SK-N-MC (cell line): ENCODE measurements at regions not wholly inside any gene's neighbourhood (a gene's known extent, or its start where the extent isn't known, plus 50 kb on each side); places are given as distances from the start of the nearest gene placed in this dataset.
"Not testable (repeated sequence)": the region's sequence is repeated elsewhere in the genome, so short reads cannot be mapped to it uniquely, and the experiment has no call there.

Experiments used
- DNase-seq: peaks from one replicate; pipeline ENCODE4 v3.0.0-alpha.2; 2011; ENCODE audit warnings: low read depth, low spot score
- H3K27ac ChIP-seq: fragments of 200-600 bp; sonication (generic); 2 replicates; pipeline ENCODE4 v1.5.1; 2016; ENCODE audit warnings: mixed run types
- H3K36me3 ChIP-seq: fragments of 200-600 bp; sonication (generic); 2 replicates; pipeline ENCODE4 v1.6.1; 2017; ENCODE audit warnings: antibody characterized with exemption, low read length, mixed read lengths; ENCODE audit not compliant: insufficient read depth
- H3K4me3 ChIP-seq: fragments of 200-600 bp; sonication (generic); 2 replicates; pipeline ENCODE4 v1.5.1; 2016
- H3K9ac ChIP-seq: fragments of 200-600 bp; sonication (generic); 2 replicates; pipeline ENCODE4 v1.8.0; 2017; ENCODE audit warnings: mixed run types, mixed read lengths; ENCODE audit not compliant: insufficient read length
- H3K9me3 ChIP-seq: fragments of 200-600 bp; sonication (generic); 2 replicates; pipeline ENCODE4 v1.6.1; 2017; ENCODE audit warnings: low read depth, mild to moderate bottlenecking, antibody characterized with exemption, low read length, moderate library complexity, mixed read lengths
- EZH2 ChIP-seq: fragments of 200-600 bp; sonication (generic); IDR thresholded peaks from one replicate; pipeline ENCODE4 v1.6.1; 2017; ENCODE audit warnings: antibody characterized with exemption
- FOXP2 ChIP-seq: optimal IDR thresholded peaks from 2 replicates; pipeline ENCODE3; 2011; ENCODE audit warnings: mild to moderate bottlenecking, moderate library complexity; ENCODE audit not compliant: insufficient read depth; ENCODE audit errors: extremely low read length, control extremely low read depth
- POLR2AphosphoS5 ChIP-seq: IDR thresholded peaks from 2 replicates; pipeline ENCODE4 v1.6.1; 2012; ENCODE audit warnings: mild to moderate bottlenecking, low read depth, low read length, borderline replicate concordance

DNA sequence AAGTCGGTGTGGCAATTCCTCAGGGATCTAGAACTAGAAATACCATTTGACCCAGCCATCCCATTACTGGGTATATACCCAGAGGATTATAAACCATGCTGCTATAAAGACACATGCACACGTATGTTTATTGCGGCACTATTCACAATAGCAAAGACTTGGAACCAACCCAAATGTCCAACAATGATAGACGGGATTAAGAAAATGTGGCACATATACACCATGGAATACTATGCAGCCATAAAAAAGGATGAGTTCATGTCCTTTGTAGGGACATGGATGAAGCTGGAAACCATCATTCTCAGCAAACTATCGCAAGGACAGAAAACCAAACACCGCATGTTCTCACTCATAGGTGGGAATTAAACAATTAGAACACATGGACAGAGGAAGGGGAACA is 80.6 kb upstream of the ST3GAL5 start:
- H3K9me3 ChIP-seq, DNase-seq, H3K9ac ChIP-seq, H3K36me3 ChIP-seq, H3K27ac ChIP-seq, H3K4me3 ChIP-seq: not testable (repeated sequence)

DNA sequence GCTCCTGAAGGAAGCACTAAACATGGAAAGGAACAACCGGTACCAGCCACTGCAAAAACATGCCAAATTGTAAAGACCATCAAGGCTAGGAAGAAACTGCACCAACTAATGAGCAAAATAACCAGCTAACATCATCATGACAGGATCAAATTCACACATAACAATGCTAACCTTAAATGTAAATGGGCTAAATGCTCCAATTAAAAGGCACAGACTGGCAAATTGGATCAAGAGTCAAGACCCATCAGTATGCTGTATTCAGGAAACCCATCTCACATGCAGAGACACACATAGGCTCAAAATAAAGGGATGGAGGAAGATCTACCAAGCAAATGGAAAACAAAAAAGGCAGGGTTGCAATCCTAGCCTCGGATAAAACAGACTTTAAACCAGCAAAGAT is 77.0 kb upstream of the ST3GAL5 start:
- not testable (repeated sequence) for H3K36me3 ChIP-seq, H3K4me3 ChIP-seq, H3K9me3 ChIP-seq, DNase-seq, H3K9ac ChIP-seq, H3K27ac ChIP-seq

DNA sequence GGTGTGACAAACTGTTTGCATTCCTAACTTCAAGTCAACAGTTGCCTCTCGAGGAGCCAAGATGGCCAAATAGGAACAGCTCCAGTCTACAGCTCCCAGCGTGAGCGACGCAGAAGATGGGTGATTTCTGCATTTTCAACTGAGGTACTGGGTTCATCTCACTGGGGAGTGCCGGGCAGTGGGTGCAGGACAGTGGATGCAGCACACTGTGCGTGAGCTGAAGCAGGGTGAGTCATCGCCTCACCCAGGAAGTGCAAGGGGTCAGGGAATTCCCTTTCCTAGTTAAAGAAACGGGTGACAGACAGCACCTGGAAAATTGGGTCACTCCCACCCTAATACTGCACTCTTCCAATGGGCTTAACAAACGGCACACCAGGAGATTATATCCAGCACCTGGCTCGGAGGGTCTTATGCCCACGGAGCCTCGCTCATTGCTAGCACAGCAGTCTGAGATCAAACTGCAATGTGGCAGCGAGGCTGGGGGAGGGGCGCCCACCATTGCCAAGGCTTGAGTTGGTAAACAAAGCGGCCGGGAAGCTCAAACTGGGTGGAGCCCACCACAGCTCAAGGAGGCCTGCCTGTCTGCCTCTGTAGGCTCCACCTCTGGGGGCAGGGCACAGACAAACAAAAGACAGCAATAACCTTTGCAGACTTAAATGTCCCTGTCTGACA is 75.1 kb upstream of the ST3GAL5 start:
- H3K27ac ChIP-seq, H3K9ac ChIP-seq, H3K4me3 ChIP-seq, DNase-seq, H3K9me3 ChIP-seq, H3K36me3 ChIP-seq: not testable (repeated sequence)

DNA sequence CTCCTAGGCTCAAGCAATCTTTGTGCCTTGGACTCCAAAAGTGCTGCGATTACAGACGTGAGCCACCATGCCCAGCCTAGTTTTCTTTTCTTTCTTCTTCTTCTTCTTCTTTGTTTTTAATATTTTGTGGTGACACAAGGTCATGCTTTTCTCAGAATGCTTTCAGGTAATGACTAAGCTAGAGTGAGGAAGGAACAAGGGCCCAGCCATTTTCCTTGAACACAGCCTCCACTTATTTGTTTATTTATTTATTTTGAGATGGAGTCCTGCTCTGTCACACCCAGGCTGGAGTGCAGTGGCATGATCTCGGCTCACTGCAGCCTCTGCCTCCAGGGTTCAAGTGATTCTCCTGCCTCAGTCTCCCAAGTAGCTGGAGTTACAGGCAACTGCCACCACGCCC is 74.3 kb upstream of the ST3GAL5 start:
- Histone ChIP-seq H3K27ac (no peak overlapping the region), H3K9ac (no peak overlapping the region), H3K9me3 (no peaks in the 10 kb centered on the region), H3K36me3 (no peaks in the 10 kb centered on the region), H3K4me3 (no peak overlapping the region)
- TF ChIP-seq FOXP2 (no peak), EZH2 (no peak), POLR2AphosphoS5 (no peak)
- DNase-seq: no peak

DNA sequence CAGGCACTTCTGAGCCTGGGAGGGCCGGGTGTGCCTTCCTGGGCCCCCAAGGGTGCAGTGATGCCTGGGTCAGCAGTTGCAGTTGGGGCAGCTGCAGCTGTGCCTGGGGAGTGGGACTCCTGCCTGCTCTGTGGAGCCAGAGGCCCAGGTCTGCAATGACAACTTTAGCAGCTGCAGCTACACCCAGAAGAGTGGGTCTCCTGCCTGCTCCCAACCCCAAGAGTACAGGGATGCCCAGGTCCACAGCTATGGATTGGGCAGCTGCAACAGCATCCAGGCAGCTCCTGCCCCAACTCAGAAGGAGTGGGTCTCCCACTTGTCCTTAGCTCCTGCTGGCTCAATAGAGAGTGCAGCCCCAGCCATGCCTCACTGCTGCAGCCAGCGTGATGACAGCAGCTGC is 73.0 kb upstream of the ST3GAL5 start:
- no peak overlapping the region for H3K27ac ChIP-seq
- no peak overlapping the region for H3K9ac ChIP-seq
- no peak overlapping the region for H3K4me3 ChIP-seq
- DNase-seq: no peak
- H3K36me3 ChIP-seq: no peaks in the 10 kb centered on the region
- no peaks in the 10 kb centered on the region for H3K9me3 ChIP-seq
- TF ChIP-seq FOXP2: no peak
- TF ChIP-seq EZH2: no peak
- TF ChIP-seq POLR2AphosphoS5: no peak

DNA sequence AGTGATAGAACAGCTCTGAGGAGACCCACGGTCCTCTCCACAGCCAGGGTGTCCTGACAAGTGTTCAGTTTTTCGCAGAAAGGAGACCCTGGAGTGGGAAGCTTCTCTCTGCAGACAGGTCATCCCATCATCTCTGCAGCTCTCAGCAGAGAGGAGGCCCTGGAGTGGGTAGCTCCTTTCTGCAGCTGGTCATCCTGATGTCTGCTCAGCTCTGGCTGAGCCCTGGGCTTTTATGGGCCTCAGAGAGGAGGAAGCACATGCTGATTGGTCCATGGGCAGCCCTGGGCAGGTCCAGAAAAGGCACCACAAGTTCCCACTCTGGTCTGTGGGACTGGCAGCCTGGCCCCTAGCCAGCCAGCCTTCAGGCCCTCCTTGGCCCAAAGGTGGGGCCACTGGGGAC is 72.3 kb upstream of the ST3GAL5 start:
- no peaks in the 10 kb centered on the region for H3K36me3 ChIP-seq
- H3K9me3 ChIP-seq: no peaks in the 10 kb centered on the region
- no peak overlapping the region for H3K4me3 ChIP-seq
- TF ChIP-seq FOXP2 (no peak), POLR2AphosphoS5 (no peak), EZH2 (no peak)
- DNase-seq: no peak
- H3K9ac ChIP-seq: no peak overlapping the region
- no peak overlapping the region for H3K27ac ChIP-seq

DNA sequence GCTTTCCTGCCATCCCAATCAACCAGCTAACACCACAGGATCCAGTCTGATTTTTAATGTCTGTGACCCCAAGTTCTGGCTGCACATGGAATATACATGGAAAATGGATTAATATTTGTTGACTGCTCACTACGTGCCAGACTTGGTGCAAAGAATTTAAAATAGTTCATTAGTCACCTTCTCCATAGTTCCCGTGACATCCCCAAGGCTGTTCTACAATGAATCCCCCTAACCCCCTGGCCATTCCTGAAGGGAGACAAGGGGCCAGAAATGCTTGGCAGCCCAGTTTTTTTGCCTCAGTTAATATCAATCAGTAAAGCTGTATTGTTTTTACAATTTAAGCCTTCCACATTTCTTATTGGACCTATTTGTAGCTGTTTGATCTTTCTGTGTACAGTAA is 71.0 kb upstream of the ST3GAL5 start:
- Histone ChIP-seq H3K27ac (no peak overlapping the region), H3K4me3 (no peak overlapping the region), H3K36me3 (no peaks in the 10 kb centered on the region), H3K9ac (no peak overlapping the region), H3K9me3 (no peaks in the 10 kb centered on the region)
- TF ChIP-seq EZH2 (no peak), FOXP2 (no peak), POLR2AphosphoS5 (no peak)
- DNase-seq: no peak

DNA sequence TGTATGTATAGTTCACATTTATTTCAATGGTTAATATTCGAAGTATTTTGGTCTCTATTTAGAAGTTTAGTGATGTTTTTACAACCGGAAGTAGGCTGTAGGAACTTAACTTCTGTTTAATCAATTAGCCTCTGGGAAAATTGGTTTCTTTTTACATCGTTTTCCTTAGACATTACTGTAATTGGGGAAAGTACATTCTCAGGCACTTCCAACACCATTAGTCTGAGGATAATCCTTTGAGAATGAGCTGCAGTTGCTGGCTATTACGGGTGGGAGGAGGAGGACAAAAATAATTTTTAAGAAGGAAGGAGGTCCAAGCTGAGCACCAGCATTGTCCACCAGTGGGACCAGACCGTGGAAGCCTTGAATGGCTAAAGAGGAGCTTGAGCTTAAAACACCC is 70.4 kb upstream of the ST3GAL5 start:
- peak overlapping the region; percentile 10; the same call in 1 of the 2 replicates for H3K27ac ChIP-seq
- TF ChIP-seq EZH2: no peak
- TF ChIP-seq FOXP2: no peak
- TF ChIP-seq POLR2AphosphoS5: no peak

DNA sequence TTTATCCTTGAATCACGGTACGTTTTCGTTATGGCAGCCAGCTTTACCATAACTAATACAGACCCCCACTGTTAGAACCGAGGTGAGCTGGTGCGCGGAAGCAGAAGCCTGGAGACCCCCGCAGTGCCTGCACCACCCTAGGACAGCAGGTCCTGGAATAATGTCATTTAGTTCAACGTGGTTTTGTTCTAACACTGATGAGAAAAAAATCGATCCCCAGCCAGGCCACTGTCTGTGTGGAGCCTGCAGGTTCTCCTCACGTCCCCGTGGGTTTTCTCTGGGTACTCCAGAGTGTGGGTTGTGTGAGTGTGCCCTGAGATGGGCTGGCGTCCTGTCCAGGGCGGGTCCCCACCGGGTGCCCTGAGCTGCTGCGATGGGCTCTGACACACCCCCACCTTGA is 69.9 kb upstream of the ST3GAL5 start:
- Histone ChIP-seq H3K36me3 (no peaks in the 10 kb centered on the region), H3K4me3 (no peak overlapping the region)

More for the DNA sequence above, 70.4 kb upstream of the ST3GAL5 start:
- no peaks in the 10 kb centered on the region for H3K9me3 ChIP-seq
- 0 out of 2 replicates have a peak overlapping the region, but pooled peaks have one; percentile 15 for H3K4me3 ChIP-seq
- H3K36me3 ChIP-seq: no peaks in the 10 kb centered on the region
- no peak for DNase-seq
- no peak overlapping the region for H3K9ac ChIP-seq

DNA sequence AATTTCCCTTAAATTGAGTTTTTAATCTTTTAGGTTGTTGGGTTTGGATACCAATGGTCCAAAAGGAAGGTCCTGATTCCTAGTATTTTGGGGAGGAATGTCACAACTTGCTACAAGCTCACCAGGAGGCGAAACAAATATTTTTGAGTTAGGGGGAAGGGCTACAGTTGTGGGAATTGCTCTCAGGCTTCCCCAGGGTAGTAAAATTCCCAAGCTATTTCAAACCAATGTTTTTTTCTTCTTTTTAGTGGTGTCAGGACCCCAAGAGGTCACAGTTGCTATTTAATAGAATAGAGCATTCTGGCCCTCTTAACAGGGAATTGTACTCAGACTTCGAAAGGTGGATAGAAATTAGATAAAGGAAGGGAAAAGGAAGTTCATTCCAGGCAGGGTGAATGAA is 68.5 kb upstream of the ST3GAL5 start:
- Histone ChIP-seq H3K9ac (no peak overlapping the region), H3K4me3 (no peak overlapping the region), H3K36me3 (no peaks in the 10 kb centered on the region), H3K27ac (no peak overlapping the region), H3K9me3 (no peaks in the 10 kb centered on the region)
- no peak for TF ChIP-seq EZH2
- TF ChIP-seq FOXP2: no peak
- TF ChIP-seq POLR2AphosphoS5: no peak
- DNase-seq: no peak

More for the DNA sequence above, 69.9 kb upstream of the ST3GAL5 start:
- H3K27ac ChIP-seq: peak overlapping the region; percentile 10; the same call in 1 of the 2 replicates
- no peak for DNase-seq
- H3K9me3 ChIP-seq: no peaks in the 10 kb centered on the region
- no peak overlapping the region for H3K9ac ChIP-seq
- TF ChIP-seq EZH2 (no peak), FOXP2 (no peak), POLR2AphosphoS5 (no peak)
